Upper lobe of left lung (tissue), 4 donors: ENCODE measurements at regions not wholly inside any gene's neighbourhood (a gene's known extent, or its start where the extent isn't known, plus 50 kb on each side); places are given as distances from the start of the nearest gene placed in this dataset.

Experiments used
- CTCF ChIP-seq, 6 experiments: fragments of 450-650 bp in 4 of 6; fragments of 200-600 bp in 2 of 6; sonication (generic) in 2 of 6; IDR thresholded peaks; one replicate each; pipeline ENCODE4 v1.5.1; 2016 to 2019; ENCODE audit warnings: antibody characterized with exemption in 6 of 6
- EP300 ChIP-seq, 4 donors: sonication (generic); formaldehyde crosslinking; IDR thresholded peaks; one replicate each; pipeline ENCODE4 v1.5.1; 2017; ENCODE audit warnings: antibody characterized with exemption in 4 of 4, control low read depth in 2 of 4
- POLR2A ChIP-seq, 4 donors: fragments of 450-650 bp; IDR thresholded peaks; one replicate each; pipeline ENCODE4 v1.5.1; 2016 to 2017; ENCODE audit warnings: antibody characterized with exemption in 4 of 4, mild to moderate bottlenecking in 2 of 4
- POLR2AphosphoS5 ChIP-seq, 2 donors: sonication (generic); formaldehyde crosslinking; IDR thresholded peaks; one replicate each; pipeline ENCODE4 v1.5.1; 2017; ENCODE audit warnings: antibody characterized with exemption in 2 of 2

DNA sequence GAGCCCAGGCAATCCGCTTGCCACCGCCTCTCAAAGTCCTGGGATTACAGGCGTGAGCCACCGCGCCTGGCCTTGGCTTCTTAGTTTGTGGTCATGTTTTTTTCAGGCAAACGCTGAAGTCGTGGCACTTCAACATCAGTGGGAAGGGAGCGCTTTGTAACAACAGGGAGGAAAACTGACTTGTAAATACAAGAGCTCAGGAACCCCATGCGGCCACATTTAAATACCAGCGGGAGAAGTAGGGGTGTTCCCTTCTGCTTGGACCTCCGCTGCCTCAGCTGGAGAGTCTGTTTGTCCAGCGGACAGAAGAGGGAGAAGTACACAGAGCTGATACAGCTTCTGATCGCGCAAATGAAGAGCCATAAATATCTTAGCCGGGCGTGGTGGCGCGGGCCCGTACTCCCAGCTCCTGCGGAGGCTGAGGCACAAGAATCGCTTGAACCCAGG, 108.7 kb upstream of the KMT2C start:
- TF ChIP-seq CTCF (IDR thresholded peaks at IDR 0.05) (no peak), EP300 (IDR thresholded peaks at IDR 0.05) (no peak), POLR2AphosphoS5 (IDR thresholded peaks at IDR 0.05) (no peak), POLR2A (IDR thresholded peaks at IDR 0.05) (no peak)
